CD4-positive, CD25-positive, alpha-beta regulatory T cell (primary cell): ENCODE measurements at regions not wholly inside any gene's neighbourhood (a gene's known extent, or its start where the extent isn't known, plus 50 kb on each side); places are given as distances from the start of the nearest gene placed in this dataset.

Source experiments
- ATAC-seq, 2 donors: fragments of 150-1000 bp; cut with Tn5 transposase; one replicate each; pipeline ENCODE4 v1.10.0; 2021; ENCODE audit warnings: low read depth in 2 of 2, moderate number of reproducible peaks in 2 of 2, moderate library complexity in 1 of 2
- DNase-seq, 3 donors: peaks; one replicate each; pipeline versions ENCODE4 v3.0.0 to v3.0.0-alpha.2; 2012 to 2022; ENCODE audit warnings: mixed read lengths in 1 of 3
- H3K27ac ChIP-seq: one replicate; pipeline ENCODE4 v1.7.0; 2013; ENCODE audit warnings: mild to moderate bottlenecking, low read length; ENCODE audit not compliant: insufficient read depth, poor library complexity, severe bottlenecking
- H3K27me3 ChIP-seq: one replicate; pipeline ENCODE4 v1.7.0; 2013; ENCODE audit warnings: low read length; ENCODE audit not compliant: control insufficient read depth, insufficient read depth
- H3K36me3 ChIP-seq: one replicate; pipeline ENCODE4 v1.7.0; 2013; ENCODE audit warnings: mild to moderate bottlenecking, low read length, moderate library complexity; ENCODE audit not compliant: control insufficient read depth, insufficient read depth
- H3K4me1 ChIP-seq: 2 replicates; pipeline ENCODE4 v1.7.0; 2013; ENCODE audit warnings: mild to moderate bottlenecking, low read length; ENCODE audit not compliant: insufficient read depth, control insufficient read depth, poor library complexity, severe bottlenecking
- H3K4me3 ChIP-seq: one replicate; pipeline ENCODE4 v1.7.0; 2013; ENCODE audit warnings: low read depth, mild to moderate bottlenecking, low read length, moderate library complexity
- H3K9me3 ChIP-seq, 2 experiments: 1 replicate in 1 of 2; 2 replicates in 1 of 2; pipeline ENCODE4 v1.7.0; 2013; ENCODE audit warnings: low read length in 2 of 2, mild to moderate bottlenecking in 1 of 2, moderate library complexity in 1 of 2; ENCODE audit not compliant: control insufficient read depth in 2 of 2
- H3K27ac Mint-ChIP-seq, 3 donors: one replicate each; pipeline ENCODE4 v1.8.0; 2020 to 2022; ENCODE audit warnings: mild to moderate bottlenecking in 3 of 3, mixed read lengths in 3 of 3, moderate library complexity in 2 of 3
- H3K27me3 Mint-ChIP-seq: one replicate; pipeline ENCODE4 v1.8.0; 2022; ENCODE audit warnings: mild to moderate bottlenecking, mixed read lengths
- H3K36me3 Mint-ChIP-seq: one replicate; pipeline ENCODE4 v1.8.0; 2020; ENCODE audit warnings: mixed read lengths
- H3K4me1 Mint-ChIP-seq, 4 donors: one replicate each; pipeline ENCODE4 v1.8.0; 2020 to 2022; ENCODE audit warnings: mixed read lengths in 4 of 4, mild to moderate bottlenecking in 1 of 4
- H3K4me3 Mint-ChIP-seq, 4 donors: one replicate each; pipeline ENCODE4 v1.8.0; 2020 to 2022; ENCODE audit warnings: mild to moderate bottlenecking in 4 of 4, mixed read lengths in 4 of 4, moderate library complexity in 3 of 4
- H3K9me3 Mint-ChIP-seq, 7 donors: one replicate each; pipeline ENCODE4 v1.8.0; 2020 to 2022; ENCODE audit warnings: mixed read lengths in 7 of 7, mild to moderate bottlenecking in 3 of 7, moderate library complexity in 2 of 7

DNA sequence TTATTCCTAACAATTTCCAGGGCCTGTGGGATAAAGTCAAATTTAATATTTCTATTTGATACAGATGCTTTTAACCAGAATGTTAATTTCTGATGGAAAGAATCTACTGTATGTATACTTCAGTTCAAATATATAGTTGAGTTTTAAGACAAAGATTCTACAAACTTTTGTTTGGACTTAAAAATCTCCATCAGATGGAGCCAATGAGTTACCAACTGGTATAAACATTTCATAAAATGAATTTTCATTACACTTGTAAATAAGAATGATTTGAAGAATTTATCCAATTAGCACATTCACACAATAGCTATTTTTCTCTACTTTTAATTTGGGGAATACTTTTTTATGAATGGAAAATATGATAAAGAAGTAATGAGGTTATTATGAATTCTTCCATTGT, 425.2 kb upstream of the MIS18BP1 start:
- Mint-ChIP-seq H3K9me3 (peaks cover 0 to 26% (median 2%) of the 10 kb centered on the region in 7 donors), H3K36me3 (no peaks in the 10 kb centered on the region)
- DNase-seq: no peak

DNA sequence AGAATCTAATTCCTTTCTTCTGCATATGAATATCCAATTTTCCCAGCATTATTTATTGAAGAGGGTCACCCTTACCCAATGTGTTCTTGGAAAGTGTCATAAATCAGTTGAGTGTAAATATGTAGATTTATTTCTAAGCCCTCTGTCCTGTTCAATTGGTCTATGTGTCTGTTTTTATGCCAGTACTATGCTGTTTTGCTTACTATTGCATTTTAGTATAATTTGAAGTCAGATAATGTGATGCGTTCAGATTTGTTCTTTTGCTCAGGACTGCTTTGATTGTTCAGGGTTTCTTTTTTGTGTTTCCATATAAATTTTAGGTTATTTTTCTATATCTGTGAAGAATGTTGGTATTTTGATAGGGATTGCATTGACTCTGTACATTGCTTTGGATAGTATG, 420.4 kb upstream of the MIS18BP1 start:
- Mint-ChIP-seq H3K27ac (no peak overlapping the region), H3K4me3 (no peak overlapping the region), H3K27me3 (no peaks in the 10 kb centered on the region), H3K9me3 (peaks cover 0 to 26% (median 4%) of the 10 kb centered on the region in 7 donors), H3K4me1 (no peaks in the 10 kb centered on the region), H3K36me3 (no peaks in the 10 kb centered on the region)
- Histone ChIP-seq H3K4me1 (no peaks in the 10 kb centered on the region), H3K27ac (no peak overlapping the region), H3K4me3 (no peak overlapping the region), H3K27me3 (no peaks in the 10 kb centered on the region), H3K36me3 (no peaks in the 10 kb centered on the region), H3K9me3 (peaks cover 0 to 2% of the 10 kb centered on the region in 2 experiments)
- DNase-seq (no peak), ATAC-seq (no peak)

More for the DNA sequence above, 425.2 kb upstream of the MIS18BP1 start:
- no peak overlapping the region for H3K4me3 Mint-ChIP-seq
- ATAC-seq: no peak
- Histone ChIP-seq H3K4me3 (no peak overlapping the region), H3K4me1 (no peaks in the 10 kb centered on the region), H3K36me3 (no peaks in the 10 kb centered on the region), H3K9me3 (peaks cover 0 to 2% of the 10 kb centered on the region in 2 experiments), H3K27me3 (no peaks in the 10 kb centered on the region), H3K27ac (no peak overlapping the region)
- no peaks in the 10 kb centered on the region for H3K27me3 Mint-ChIP-seq
- H3K27ac Mint-ChIP-seq: no peak overlapping the region
- H3K4me1 Mint-ChIP-seq: no peaks in the 10 kb centered on the region

DNA sequence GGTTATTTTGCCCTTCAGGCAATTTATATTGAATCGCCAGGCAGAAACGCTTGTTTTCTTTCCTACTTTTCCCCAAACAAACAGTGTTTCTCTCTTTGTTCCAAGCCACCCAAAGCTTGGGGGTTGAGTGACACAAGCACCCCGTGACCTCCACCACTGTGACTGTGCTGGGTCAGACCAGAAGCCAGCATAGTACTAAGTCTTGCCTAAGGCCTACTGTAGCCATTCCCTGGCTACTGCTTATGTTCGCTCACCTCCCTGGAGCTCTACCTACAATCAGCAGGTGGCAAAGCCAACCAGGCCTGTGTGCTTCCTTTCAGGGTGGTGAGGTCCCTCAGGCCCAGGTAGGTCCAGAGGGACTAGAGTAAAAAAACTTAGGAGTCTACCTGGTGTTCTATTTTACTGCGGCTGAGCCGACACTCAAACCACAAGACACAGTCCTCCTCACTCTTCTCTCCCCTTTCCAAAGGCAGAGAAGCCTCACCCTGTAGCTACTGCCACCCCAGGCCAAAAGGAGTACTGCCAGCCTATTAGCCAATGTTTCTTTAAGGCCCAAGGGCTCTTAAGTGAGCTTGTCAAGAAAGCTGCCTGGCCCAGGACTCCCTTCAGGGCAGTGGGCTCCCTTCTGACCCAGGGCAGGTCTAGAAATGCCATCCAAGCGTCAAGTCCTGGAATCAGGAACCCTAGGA, 411.8 kb upstream of the MIS18BP1 start:
- Histone ChIP-seq H3K27ac (no peak overlapping the region), H3K4me1 (no peaks in the 10 kb centered on the region), H3K36me3 (no peaks in the 10 kb centered on the region), H3K27me3 (no peaks in the 10 kb centered on the region), H3K9me3 (peaks cover 0 to 8% of the 10 kb centered on the region in 2 experiments), H3K4me3 (no peak overlapping the region)
- no peak for ATAC-seq
- H3K27ac Mint-ChIP-seq: no peak overlapping the region
- H3K9me3 Mint-ChIP-seq: peaks cover 13 to 35% (median 17%) of the 10 kb centered on the region in 7 donors
- no peak for DNase-seq
- H3K36me3 Mint-ChIP-seq: no peaks in the 10 kb centered on the region
- no peaks in the 10 kb centered on the region for H3K27me3 Mint-ChIP-seq
- H3K4me1 Mint-ChIP-seq: no peaks in the 10 kb centered on the region
- no peak overlapping the region for H3K4me3 Mint-ChIP-seq

DNA sequence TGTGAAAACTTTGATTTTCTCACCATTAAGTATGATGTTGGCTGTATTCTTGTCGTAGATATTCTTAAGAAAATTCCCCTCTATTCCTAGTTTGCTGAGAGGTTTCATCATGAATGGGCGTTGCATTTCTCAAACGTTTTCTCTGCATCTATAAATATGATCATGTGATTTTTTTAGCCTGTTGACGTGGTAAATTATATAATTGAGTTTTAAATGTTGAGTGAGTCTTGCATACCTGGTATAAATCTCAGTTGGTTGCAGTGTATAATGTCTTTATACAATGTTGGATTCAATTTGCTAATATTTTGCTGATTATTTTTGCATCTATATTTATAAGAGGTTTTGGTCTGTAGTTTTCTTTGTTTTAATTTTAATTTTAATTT, 405.9 kb upstream of the MIS18BP1 start:
- Mint-ChIP-seq H3K9me3 (peaks cover 8 to 25% (median 16%) of the 10 kb centered on the region in 7 donors), H3K4me3 (no peak overlapping the region), H3K4me1 (no peaks in the 10 kb centered on the region), H3K27me3 (no peaks in the 10 kb centered on the region), H3K27ac (no peak overlapping the region), H3K36me3 (no peaks in the 10 kb centered on the region)
- no peaks in the 10 kb centered on the region for H3K27me3 ChIP-seq
- no peak overlapping the region for H3K4me3 ChIP-seq
- no peak overlapping the region for H3K27ac ChIP-seq
- no peaks in the 10 kb centered on the region for H3K36me3 ChIP-seq
- no peak for DNase-seq
- H3K4me1 ChIP-seq: no peaks in the 10 kb centered on the region
- no peak for ATAC-seq
- no peaks in the 10 kb centered on the region for H3K9me3 ChIP-seq

DNA sequence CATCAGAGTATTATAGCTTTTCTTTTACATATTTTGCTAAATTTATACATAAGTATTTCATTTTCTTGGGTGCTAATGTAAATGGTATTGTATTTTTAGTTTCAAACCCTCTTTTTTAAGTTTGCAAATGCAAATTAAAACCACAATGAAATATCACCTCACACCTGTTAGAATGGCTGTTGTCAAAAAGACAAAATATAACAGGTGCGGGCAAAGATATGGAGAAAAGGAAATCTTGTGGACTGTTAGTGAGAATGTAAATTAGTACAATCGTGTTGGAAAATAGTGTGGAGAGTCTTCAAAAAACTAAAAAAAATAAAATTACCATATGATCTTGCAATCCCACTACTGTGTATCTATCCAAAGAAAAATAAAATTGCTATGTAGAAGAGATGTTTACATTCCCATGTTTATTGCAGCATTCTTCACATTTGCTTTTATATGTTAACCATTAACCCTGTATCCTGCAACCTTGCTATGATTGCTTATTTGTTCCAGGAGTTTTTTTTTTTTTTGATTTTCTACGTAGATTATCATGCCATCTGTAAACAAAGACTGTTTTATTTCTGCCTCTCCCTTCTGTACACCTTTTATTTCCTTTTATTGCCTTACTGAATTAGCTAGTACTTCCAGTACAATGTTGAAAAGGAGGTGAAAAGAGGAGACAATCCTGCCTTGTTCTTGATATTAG, 405.4 kb upstream of the MIS18BP1 start:
- no peaks in the 10 kb centered on the region for H3K27me3 Mint-ChIP-seq
- no peaks in the 10 kb centered on the region for H3K4me1 Mint-ChIP-seq
- no peaks in the 10 kb centered on the region for H3K36me3 ChIP-seq
- H3K36me3 Mint-ChIP-seq: no peaks in the 10 kb centered on the region
- no peak overlapping the region for H3K27ac ChIP-seq
- no peak for DNase-seq
- H3K4me1 ChIP-seq: no peaks in the 10 kb centered on the region
- H3K9me3 ChIP-seq: no peaks in the 10 kb centered on the region
- ATAC-seq: no peak
- H3K27me3 ChIP-seq: no peaks in the 10 kb centered on the region
- H3K27ac Mint-ChIP-seq: no peak overlapping the region
- H3K9me3 Mint-ChIP-seq: peaks cover 6 to 28% (median 16%) of the 10 kb centered on the region in 7 donors
- H3K4me3 ChIP-seq: no peak overlapping the region
- no peak overlapping the region for H3K4me3 Mint-ChIP-seq

DNA sequence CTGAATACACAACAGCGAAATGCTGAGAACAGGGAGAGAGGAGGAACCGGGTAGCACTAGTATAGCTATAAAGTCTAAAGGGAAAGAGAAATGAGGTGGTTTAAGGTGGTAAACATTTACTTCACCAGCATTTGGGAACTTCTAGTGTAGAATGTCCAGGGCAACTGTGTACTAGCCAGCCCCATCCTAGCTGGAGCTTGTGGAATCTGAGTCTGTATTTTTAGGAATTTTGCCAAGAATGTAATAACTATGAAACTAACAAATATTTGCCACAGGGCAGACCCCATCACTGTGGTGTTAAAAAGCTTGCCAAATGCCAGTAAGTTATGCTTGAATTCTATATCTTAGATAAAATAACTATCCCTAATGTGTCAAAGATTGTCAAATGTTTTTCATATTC, 398.9 kb upstream of the MIS18BP1 start:
- H3K27me3 ChIP-seq: no peaks in the 10 kb centered on the region
- H3K4me3 Mint-ChIP-seq: no peak overlapping the region

DNA sequence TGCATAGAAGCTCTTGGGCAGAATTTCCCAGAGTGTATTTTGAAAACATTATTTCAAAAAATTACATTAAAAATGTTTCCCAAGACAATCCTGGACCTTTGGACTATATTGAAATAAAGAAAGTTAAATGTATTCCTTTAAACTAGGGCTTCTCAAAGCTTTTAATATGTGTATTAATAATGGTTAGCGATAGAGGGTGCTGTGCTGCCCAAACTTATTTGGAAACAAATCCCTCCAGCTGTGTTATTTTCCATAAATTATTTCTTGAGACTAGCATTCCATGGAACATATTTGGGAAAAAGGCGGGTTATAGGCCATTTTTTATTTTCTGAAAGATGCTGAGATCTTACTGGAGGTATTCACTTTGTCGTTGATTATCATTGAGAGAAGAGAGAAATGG, 397.8 kb upstream of the MIS18BP1 start:
- Histone ChIP-seq H3K27ac (no peak overlapping the region), H3K27me3 (no peaks in the 10 kb centered on the region), H3K4me3 (no peak overlapping the region), H3K36me3 (no peaks in the 10 kb centered on the region), H3K9me3 (no peaks in the 10 kb centered on the region), H3K4me1 (no peaks in the 10 kb centered on the region)
- Mint-ChIP-seq H3K27me3 (no peaks in the 10 kb centered on the region), H3K36me3 (no peaks in the 10 kb centered on the region), H3K27ac (no peak overlapping the region), H3K4me3 (no peak overlapping the region), H3K4me1 (no peaks in the 10 kb centered on the region), H3K9me3 (peaks cover 0 to 27% (median 3%) of the 10 kb centered on the region in 7 donors)
- DNase-seq (no peak), ATAC-seq (no peak)

More for the DNA sequence above, 398.9 kb upstream of the MIS18BP1 start:
- no peak for DNase-seq
- ATAC-seq: no peak
- no peaks in the 10 kb centered on the region for H3K4me1 ChIP-seq
- H3K27me3 Mint-ChIP-seq: no peaks in the 10 kb centered on the region
- H3K36me3 Mint-ChIP-seq: no peaks in the 10 kb centered on the region
- no peaks in the 10 kb centered on the region for H3K9me3 ChIP-seq
- H3K4me1 Mint-ChIP-seq: no peaks in the 10 kb centered on the region
- peaks cover 0 to 27% (median 4%) of the 10 kb centered on the region in 7 donors for H3K9me3 Mint-ChIP-seq
- H3K27ac ChIP-seq: no peak overlapping the region
- no peak overlapping the region for H3K4me3 ChIP-seq
- H3K27ac Mint-ChIP-seq: no peak overlapping the region
- no peaks in the 10 kb centered on the region for H3K36me3 ChIP-seq

DNA sequence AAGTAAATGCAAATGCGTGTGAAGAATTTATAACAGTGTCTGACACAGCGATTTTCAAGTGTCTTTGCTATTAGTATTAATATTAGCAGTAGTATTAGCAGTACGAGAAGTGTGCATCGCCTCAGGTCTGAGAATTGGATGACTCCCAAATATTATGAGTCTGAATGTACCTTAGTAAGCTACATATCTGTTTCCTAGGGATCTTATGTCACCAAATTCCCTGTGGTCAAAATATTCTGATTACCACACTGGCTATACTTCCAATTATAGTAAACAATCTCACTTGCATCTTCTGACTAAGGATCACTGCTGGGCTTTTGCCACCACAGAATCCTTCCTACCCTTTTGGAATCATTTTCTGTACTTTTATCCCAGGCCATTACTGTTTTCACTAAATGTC, 396.0 kb upstream of the MIS18BP1 start:
- H3K4me3 ChIP-seq: no peak overlapping the region
- no peaks in the 10 kb centered on the region for H3K27me3 ChIP-seq
- no peaks in the 10 kb centered on the region for H3K4me1 ChIP-seq
- DNase-seq: no peak
- no peaks in the 10 kb centered on the region for H3K9me3 ChIP-seq
- Mint-ChIP-seq H3K27ac (no peak overlapping the region), H3K27me3 (no peaks in the 10 kb centered on the region), H3K4me3 (no peak overlapping the region), H3K36me3 (no peaks in the 10 kb centered on the region), H3K4me1 (no peaks in the 10 kb centered on the region), H3K9me3 (peaks cover 0 to 22% (median 3%) of the 10 kb centered on the region in 7 donors)
- no peak overlapping the region for H3K27ac ChIP-seq
- H3K36me3 ChIP-seq: no peaks in the 10 kb centered on the region
- ATAC-seq: no peak
